Activated CD4-positive, alpha-beta T cell treated with anti-CD3 and anti-CD28 coated beads, Interleukin-2, amount 50 U/mL, for 48 hours (primary cell): ENCODE measurements at regions not wholly inside any gene's neighbourhood (a gene's known extent, or its start where the extent isn't known, plus 50 kb on each side); places are given as distances from the start of the nearest gene placed in this dataset.

ENCODE experiments used
- DNase-seq, 2 experiments: peaks; one replicate each; pipeline ENCODE4 v3.0.0-alpha.2; 2020

- DNase-seq = no peak
Observed at GRCh38 chr14:34119107-34119858, 168.4 kb upstream of the EGLN3 start.

- DNase-seq = no peak
Observed at GRCh38 chr14:34113991-34114390, 163.1 kb upstream of the EGLN3 start.

GRCh38 chr14:34113005-34113511 is 162.2 kb upstream of the EGLN3 start:
- DNase-seq = no peak

- DNase-seq = no peak
Observed at GRCh38 chr14:34111953-34112352, 161.1 kb upstream of the EGLN3 start.

- DNase-seq = no peak
Observed at GRCh38 chr14:34111505-34111904, 160.6 kb upstream of the EGLN3 start.

- no peak for DNase-seq
Observed at GRCh38 chr14:34110531-34110930, 159.7 kb upstream of the EGLN3 start.

- no peak for DNase-seq
Observed at GRCh38 chr14:34107441-34107840, 156.6 kb upstream of the EGLN3 start.

GRCh38 chr14:34106310-34106709 is 155.4 kb upstream of the EGLN3 start:
- DNase-seq = no peak

- DNase-seq = no peak
Observed at GRCh38 chr14:34104489-34105397, 153.9 kb upstream of the EGLN3 start.

GRCh38 chr14:34103176-34103575 is 152.3 kb upstream of the EGLN3 start:
- no peak for DNase-seq

GRCh38 chr14:34099635-34100034 is 148.8 kb upstream of the EGLN3 start:
- no peak for DNase-seq

GRCh38 chr14:34098985-34099349 is 148.1 kb upstream of the EGLN3 start:
- no peak for DNase-seq

GRCh38 chr14:34098045-34098984 is 147.4 kb upstream of the EGLN3 start:
- peak in 1 of 2 experiments; percentile 36 for DNase-seq

GRCh38 chr14:34097644-34098043 is 146.8 kb upstream of the EGLN3 start:
- DNase-seq = no peak

GRCh38 chr14:34094384-34094783 is 143.5 kb upstream of the EGLN3 start:
- no peak for DNase-seq

GRCh38 chr14:34093883-34094282 is 143.0 kb upstream of the EGLN3 start:
- DNase-seq = no peak

GRCh38 chr14:34090451-34090850 is 139.6 kb upstream of the EGLN3 start:
- no peak for DNase-seq

- no peak for DNase-seq
Observed at GRCh38 chr14:34088914-34089313, 138.0 kb upstream of the EGLN3 start.

- DNase-seq = no peak
Observed at GRCh38 chr14:34087571-34087970, 136.7 kb upstream of the EGLN3 start.

- DNase-seq = no peak
Observed at GRCh38 chr14:34086223-34086757, 135.4 kb upstream of the EGLN3 start.

- DNase-seq = no peak
Observed at GRCh38 chr14:34085695-34086094, 134.8 kb upstream of the EGLN3 start.

- no peak for DNase-seq
Observed at GRCh38 chr14:34081576-34082136, 130.8 kb upstream of the EGLN3 start.
